HCT116 (cell line): ENCODE measurements at regions not wholly inside any gene's neighbourhood (a gene's known extent, or its start where the extent isn't known, plus 50 kb on each side); places are given as distances from the start of the nearest gene placed in this dataset.

Experiments used
- ATAC-seq: fragments of 200-7000 bp; cut with Tn5 transposase; 2 replicates; pipeline ENCODE4 v1.9.1; 2020; ENCODE audit warnings: mild to moderate bottlenecking, moderate library complexity
- BruUV-seq: library from RNA; stranded (reverse); fragments of 400-500 nt; replicated peaks from 2 replicates; lab custom pipeline; 2021; lab: Mats Ljungman, UMichigan
- CTCF ChIA-PET: fragments of 300-600 bp; sonication (Branson Sonifier 250); formaldehyde crosslinking; loops from one replicate; lab custom pipeline; 2021; ENCODE audit warnings: antibody characterized with exemption; lab: Charles Lee
- POLR2A ChIA-PET: fragments of 300-600, 350-600 bp; sonication (Branson Sonifier 250); formaldehyde crosslinking; loops from one replicate; lab custom pipeline; 2021; ENCODE audit warnings: antibody characterized with exemption; lab: Charles Lee
- RAD21 ChIA-PET, 2 experiments: fragments of 300-600 bp; sonication (Branson Sonifier 250); formaldehyde crosslinking; loops; one replicate each; lab custom pipeline; 2023; ENCODE audit warnings: low total read pairs in 2 of 2; ENCODE audit not compliant: uncharacterized antibody in 2 of 2, unreplicated experiment in 2 of 2, low non-redundant PET in 1 of 2; lab: Charles Lee
- DNase-seq: peaks from one replicate; pipeline ENCODE4 v3.0.0-alpha.2; 2010; ENCODE audit warnings: low read depth, low spot score
- H2AFZ ChIP-seq: fragments of 200-600 bp; shearing (Covaris generic), sonication (generic); 2 replicates; pipeline ENCODE4 v1.6.1; 2017; ENCODE audit warnings: low read depth, mixed run types, mixed read lengths, antibody characterized with exemption, low read length; ENCODE audit not compliant: poor library complexity, severe bottlenecking
- H3K27ac ChIP-seq: 2 replicates; pipeline ENCODE4 v1.5.1; 2012; ENCODE audit warnings: low read depth, low read length
- H3K27me3 ChIP-seq: fragments of 200-600 bp; sonication (generic); 2 replicates; pipeline ENCODE4 v1.6.1; 2016; ENCODE audit warnings: mixed run types, low read length, mixed read lengths; ENCODE audit not compliant: insufficient read depth
- H3K36me3 ChIP-seq, 2 experiments: fragments of 200-500 bp in 1 of 2; fragments of 200-600 bp in 1 of 2; sonication (Bioruptor generic) in 1 of 2; sonication (generic) in 1 of 2; 2 replicates each; pipeline versions ENCODE4 v1.5.1 to v1.6.1; 2014 to 2016; ENCODE audit warnings: low read length in 2 of 2, inconsistent platforms in 1 of 2, mixed read lengths in 1 of 2, mixed run types in 1 of 2; ENCODE audit not compliant: insufficient read depth in 2 of 2, control insufficient read depth in 1 of 2
- H3K4me1 ChIP-seq, 2 experiments: fragments of 200-600 bp in 1 of 2; sonication (generic) in 1 of 2; 2 replicates each; pipeline versions ENCODE4 v1.5.1 to v1.6.1; 2012 to 2017; ENCODE audit warnings: low read length in 2 of 2, inconsistent platforms in 1 of 2, mild to moderate bottlenecking in 1 of 2, mixed read lengths in 1 of 2, mixed run types in 1 of 2, moderate library complexity in 1 of 2; ENCODE audit not compliant: insufficient read depth in 2 of 2, control insufficient read depth in 1 of 2
- H3K4me2 ChIP-seq: fragments of 200-600 bp; sonication (generic); 2 replicates; pipeline ENCODE4 v1.6.1; 2017; ENCODE audit warnings: mixed run types, low read length, mixed read lengths
- H3K4me3 ChIP-seq, 2 experiments: fragments of 200-600 bp in 1 of 2; sonication (generic) in 1 of 2; replicated peaks in 1 of 2; 2 replicates each; pipeline ENCODE4 v1.5.1; 2011 to 2016; ENCODE audit warnings: low read length in 2 of 2, control low read depth in 1 of 2, low read depth in 1 of 2, mild to moderate bottlenecking in 1 of 2, mixed read lengths in 1 of 2, mixed run types in 1 of 2
- H3K79me2 ChIP-seq: fragments of 200-600 bp; sonication (generic); 2 replicates; pipeline ENCODE4 v1.6.1; 2017; ENCODE audit warnings: mild to moderate bottlenecking, mixed run types, low read length, moderate library complexity, mixed read lengths; ENCODE audit not compliant: insufficient read depth
- H3K9ac ChIP-seq: fragments of 200-600 bp; sonication (generic); 2 replicates; pipeline ENCODE4 v1.6.1; 2016; ENCODE audit warnings: low read length, mixed read lengths
- H3K9me2 ChIP-seq: fragments of 200-600 bp; sonication (generic), shearing (Covaris generic); 2 replicates; pipeline ENCODE4 v1.6.1; 2017; ENCODE audit warnings: mixed run types, mild to moderate bottlenecking, moderate library complexity; ENCODE audit not compliant: insufficient read depth
- H3K9me3 ChIP-seq, 2 experiments: fragments of 200-500 bp in 1 of 2; fragments of 200-600 bp in 1 of 2; sonication (Bioruptor generic) in 1 of 2; sonication (generic) in 1 of 2; 2 replicates each; pipeline ENCODE4 v1.6.1; 2014 to 2017; ENCODE audit warnings: low read length in 2 of 2, mixed read lengths in 2 of 2, inconsistent platforms in 1 of 2, low read depth in 1 of 2, mild to moderate bottlenecking in 1 of 2, mixed run types in 1 of 2, moderate library complexity in 1 of 2; ENCODE audit not compliant: control insufficient read depth in 1 of 2, insufficient read depth in 1 of 2
- H4K20me1 ChIP-seq: fragments of 200-600 bp; sonication (generic), shearing (Covaris generic); 2 replicates; pipeline ENCODE4 v1.6.1; 2017; ENCODE audit warnings: mixed run types, mild to moderate bottlenecking, moderate library complexity; ENCODE audit not compliant: insufficient read depth
- ATF3 ChIP-seq: IDR thresholded peaks from 2 replicates; pipeline ENCODE4 v1.6.1; 2012
- CBX3 ChIP-seq: IDR thresholded peaks from 2 replicates; pipeline ENCODE4 v1.6.1; 2012; ENCODE audit warnings: low read depth
- CEBPB ChIP-seq: IDR thresholded peaks from 2 replicates; pipeline ENCODE4 v1.6.1; 2012; ENCODE audit warnings: low read depth
- EGR1 ChIP-seq: IDR thresholded peaks from 2 replicates; pipeline ENCODE4 v1.6.1; 2012; ENCODE audit warnings: low read depth
- EZH2 ChIP-seq: fragments of 200-600 bp; sonication (generic); IDR thresholded peaks from 2 replicates; pipeline ENCODE4 v1.6.1; 2017; ENCODE audit warnings: antibody characterized with exemption, mixed run types
- MAX ChIP-seq: IDR thresholded peaks from 2 replicates; pipeline ENCODE4 v1.6.1; 2012
- YY1 ChIP-seq: IDR thresholded peaks from 2 replicates; pipeline ENCODE4 v1.6.1; 2011; ENCODE audit warnings: low read length, low read depth, moderate library complexity, mild to moderate bottlenecking; ENCODE audit not compliant: insufficient replicate concordance; ENCODE audit errors: extremely low read depth
- intact Hi-C: fragments of 100-400 bp; cut with micrococcal nuclease; formaldehyde crosslinking; loops from 2 replicates; pipeline ENCODE4 v1.10.0; 2022
- TF ChIP-seq, protein P1 (sequence below): IDR thresholded peaks from 2 replicates; pipeline ENCODE4 v1.6.1; 2012; ENCODE audit warnings: low read depth
- TF ChIP-seq, protein P2 (sequence below): IDR thresholded peaks from 2 replicates; pipeline ENCODE4 v1.6.1; 2011; ENCODE audit warnings: mild to moderate bottlenecking, low read length, moderate library complexity; ENCODE audit not compliant: insufficient replicate concordance; ENCODE audit errors: extremely low read depth

DNA sequence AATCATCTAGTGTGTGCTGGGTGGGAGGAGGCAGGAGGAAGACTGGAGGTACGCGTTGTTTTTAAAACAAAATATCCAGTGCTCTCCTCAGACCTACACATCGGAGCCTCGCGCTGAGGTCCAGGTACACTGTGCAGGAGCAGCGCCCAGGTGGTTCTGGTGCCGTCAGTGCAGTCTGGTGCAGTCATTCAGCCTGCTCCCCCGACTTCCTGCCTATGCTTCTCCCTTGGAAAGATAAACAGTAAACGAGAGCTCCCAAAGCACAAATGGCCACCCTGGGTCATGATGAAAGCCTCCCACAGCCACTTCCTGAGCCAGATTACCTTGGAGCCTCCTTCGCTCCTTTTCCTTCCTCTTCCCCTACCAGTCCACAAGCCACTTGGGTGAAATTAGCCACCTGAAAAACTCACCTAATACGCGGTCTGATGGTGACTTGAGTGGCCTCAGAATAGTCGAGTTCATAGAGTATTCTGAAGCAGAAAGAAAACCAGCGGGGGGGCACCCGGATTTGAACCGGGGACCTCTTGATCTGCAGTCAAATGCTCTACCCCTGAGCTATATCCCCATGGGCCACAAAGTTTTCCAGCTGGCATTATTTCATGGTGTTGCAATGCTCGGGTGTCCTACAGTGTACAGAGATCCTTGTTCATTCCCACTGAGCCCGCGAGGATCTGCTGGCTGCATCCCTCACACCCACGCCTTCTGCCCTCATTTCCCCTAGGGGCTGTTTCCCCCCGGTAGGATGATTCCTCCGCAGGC is 82.5 kb downstream of the ZNF467 start:
- ATAC-seq: peak; percentile 94
- Histone ChIP-seq H3K4me2 (peak overlapping the region; percentile 20; the same call in 1 of the 2 replicates), H3K9ac (no peak overlapping the region), H3K9me3 (no peaks in the 10 kb centered on the region), H3K27me3 (peaks cover under 1% of the 10 kb centered on the region; the same call in 1 of the 2 replicates), H4K20me1 (no peaks in the 10 kb centered on the region), H3K79me2 (no peaks in the 10 kb centered on the region), H3K27ac (peak overlapping the region; percentile 29; the same call in 1 of the 2 replicates), H3K9me2 (no peaks in the 10 kb centered on the region), H3K4me3 (no peak overlapping the region), H2AFZ (peak overlapping the region; percentile 61), H3K4me1 (peaks cover 5 to 12% of the 10 kb centered on the region in 2 experiments), H3K36me3 (no peaks in the 10 kb centered on the region)
- ChIA-PET POLR2A (no interaction called here), CTCF (interaction anchor here (1.5 to 1.6 kb wide), 2 partner anchors 13 to 28 kb away, joined by 4 to 10 read pairs; no protein-coding TSS in a partner anchor), RAD21 (no interaction called here)
- TF ChIP-seq EGR1 (peak; percentile 64; the same call in 1 of the 2 replicates), CEBPB (peak; percentile 27; the same call in 1 of the 2 replicates), ATF3 (peak; percentile 95), YY1 (peak; percentile 33), EZH2 (no peak), MAX (no peak; the same call in 1 of the 2 replicates), CBX3 (peak; percentile 23; the same call in 1 of the 2 replicates)
- TF ChIP-seq, protein P1, sequence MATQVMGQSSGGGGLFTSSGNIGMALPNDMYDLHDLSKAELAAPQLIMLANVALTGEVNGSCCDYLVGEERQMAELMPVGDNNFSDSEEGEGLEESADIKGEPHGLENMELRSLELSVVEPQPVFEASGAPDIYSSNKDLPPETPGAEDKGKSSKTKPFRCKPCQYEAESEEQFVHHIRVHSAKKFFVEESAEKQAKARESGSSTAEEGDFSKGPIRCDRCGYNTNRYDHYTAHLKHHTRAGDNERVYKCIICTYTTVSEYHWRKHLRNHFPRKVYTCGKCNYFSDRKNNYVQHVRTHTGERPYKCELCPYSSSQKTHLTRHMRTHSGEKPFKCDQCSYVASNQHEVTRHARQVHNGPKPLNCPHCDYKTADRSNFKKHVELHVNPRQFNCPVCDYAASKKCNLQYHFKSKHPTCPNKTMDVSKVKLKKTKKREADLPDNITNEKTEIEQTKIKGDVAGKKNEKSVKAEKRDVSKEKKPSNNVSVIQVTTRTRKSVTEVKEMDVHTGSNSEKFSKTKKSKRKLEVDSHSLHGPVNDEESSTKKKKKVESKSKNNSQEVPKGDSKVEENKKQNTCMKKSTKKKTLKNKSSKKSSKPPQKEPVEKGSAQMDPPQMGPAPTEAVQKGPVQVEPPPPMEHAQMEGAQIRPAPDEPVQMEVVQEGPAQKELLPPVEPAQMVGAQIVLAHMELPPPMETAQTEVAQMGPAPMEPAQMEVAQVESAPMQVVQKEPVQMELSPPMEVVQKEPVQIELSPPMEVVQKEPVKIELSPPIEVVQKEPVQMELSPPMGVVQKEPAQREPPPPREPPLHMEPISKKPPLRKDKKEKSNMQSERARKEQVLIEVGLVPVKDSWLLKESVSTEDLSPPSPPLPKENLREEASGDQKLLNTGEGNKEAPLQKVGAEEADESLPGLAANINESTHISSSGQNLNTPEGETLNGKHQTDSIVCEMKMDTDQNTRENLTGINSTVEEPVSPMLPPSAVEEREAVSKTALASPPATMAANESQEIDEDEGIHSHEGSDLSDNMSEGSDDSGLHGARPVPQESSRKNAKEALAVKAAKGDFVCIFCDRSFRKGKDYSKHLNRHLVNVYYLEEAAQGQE: no peak
- TF ChIP-seq, protein P2, sequence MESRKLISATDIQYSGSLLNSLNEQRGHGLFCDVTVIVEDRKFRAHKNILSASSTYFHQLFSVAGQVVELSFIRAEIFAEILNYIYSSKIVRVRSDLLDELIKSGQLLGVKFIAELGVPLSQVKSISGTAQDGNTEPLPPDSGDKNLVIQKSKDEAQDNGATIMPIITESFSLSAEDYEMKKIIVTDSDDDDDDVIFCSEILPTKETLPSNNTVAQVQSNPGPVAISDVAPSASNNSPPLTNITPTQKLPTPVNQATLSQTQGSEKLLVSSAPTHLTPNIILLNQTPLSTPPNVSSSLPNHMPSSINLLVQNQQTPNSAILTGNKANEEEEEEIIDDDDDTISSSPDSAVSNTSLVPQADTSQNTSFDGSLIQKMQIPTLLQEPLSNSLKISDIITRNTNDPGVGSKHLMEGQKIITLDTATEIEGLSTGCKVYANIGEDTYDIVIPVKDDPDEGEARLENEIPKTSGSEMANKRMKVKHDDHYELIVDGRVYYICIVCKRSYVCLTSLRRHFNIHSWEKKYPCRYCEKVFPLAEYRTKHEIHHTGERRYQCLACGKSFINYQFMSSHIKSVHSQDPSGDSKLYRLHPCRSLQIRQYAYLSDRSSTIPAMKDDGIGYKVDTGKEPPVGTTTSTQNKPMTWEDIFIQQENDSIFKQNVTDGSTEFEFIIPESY: peak; percentile 50
- peak; percentile 89 for DNase-seq
- BruUV-seq: TSS peak; percentile 100
- intact Hi-C loops: loop anchor here (2.0 kb wide), 1 partner anchor 28 kb away; no protein-coding TSS in a partner anchor
